OCI-LY7 (cell line): ENCODE measurements at regions not wholly inside any gene's neighbourhood (a gene's known extent, or its start where the extent isn't known, plus 50 kb on each side); places are given as distances from the start of the nearest gene placed in this dataset.

ENCODE experiments used
- BruUV-seq: library from RNA; stranded (reverse); fragments of 400-500 nt; replicated peaks from 2 replicates; lab custom pipeline; 2021; lab: Mats Ljungman, UMichigan
- CTCF ChIA-PET: fragments of 300-600 bp; sonication (Branson Sonifier 250); formaldehyde crosslinking; loops from one replicate; lab custom pipeline; 2022; ENCODE audit warnings: antibody characterized with exemption; ENCODE audit not compliant: unreplicated experiment; lab: Charles Lee
- POLR2A ChIA-PET: fragments of 300-600 bp; sonication (Branson Sonifier 250); formaldehyde crosslinking; loops from one replicate; lab custom pipeline; 2022; ENCODE audit warnings: antibody characterized with exemption; lab: Charles Lee
- DNase-seq: peaks from one replicate; pipeline ENCODE4 v3.0.0-alpha.2; 2015; ENCODE audit warnings: low spot score
- H2AFZ ChIP-seq: fragments of 200-600 bp; sonication (generic), shearing (Covaris generic); 2 replicates; pipeline ENCODE4 v1.6.1; 2014; ENCODE audit warnings: mild to moderate bottlenecking, antibody characterized with exemption, low read length, moderate library complexity
- H3K27ac ChIP-seq: fragments of 200-600 bp; sonication (generic); 2 replicates; pipeline ENCODE4 v1.5.1; 2014; ENCODE audit warnings: mixed run types, low read depth, mild to moderate bottlenecking, moderate library complexity, low read length, inconsistent platforms; ENCODE audit not compliant: poor library complexity, severe bottlenecking
- H3K36me3 ChIP-seq: fragments of 200-600 bp; sonication (generic); 2 replicates; pipeline ENCODE4 v1.6.1; 2014; ENCODE audit warnings: mild to moderate bottlenecking, antibody characterized with exemption, low read length, moderate library complexity, mixed read lengths; ENCODE audit not compliant: insufficient read depth
- H3K4me1 ChIP-seq: fragments of 200-600 bp; sonication (generic); 2 replicates; pipeline ENCODE4 v1.5.1; 2014; ENCODE audit warnings: mild to moderate bottlenecking, low read length; ENCODE audit not compliant: insufficient read depth, poor library complexity, severe bottlenecking
- H3K4me2 ChIP-seq: fragments of 200-600 bp; sonication (generic); 2 replicates; pipeline ENCODE4 v1.6.1; 2014; ENCODE audit warnings: mild to moderate bottlenecking, low read length
- H3K4me3 ChIP-seq: fragments of 200-600 bp; sonication (generic); 2 replicates; pipeline ENCODE4 v1.5.1; 2014; ENCODE audit warnings: mild to moderate bottlenecking, low read depth, low read length; ENCODE audit not compliant: poor library complexity, severe bottlenecking
- H3K79me2 ChIP-seq: fragments of 200-600 bp; sonication (generic); 2 replicates; pipeline ENCODE4 v1.6.1; 2016; ENCODE audit warnings: low read depth, mild to moderate bottlenecking, low read length, moderate library complexity, mixed read lengths; ENCODE audit not compliant: insufficient read depth
- H3K9me2 ChIP-seq: fragments of 200-600 bp; sonication (generic); 2 replicates; pipeline ENCODE4 v1.6.1; 2016; ENCODE audit warnings: mild to moderate bottlenecking, low read length, mixed read lengths; ENCODE audit not compliant: insufficient read depth
- H3K9me3 ChIP-seq: fragments of 200-600 bp; sonication (generic); 2 replicates; pipeline ENCODE4 v1.6.1; 2014; ENCODE audit warnings: mild to moderate bottlenecking, mixed run types, low read length, mixed read lengths
- H4K20me1 ChIP-seq: fragments of 200-600 bp; sonication (generic); 2 replicates; pipeline ENCODE4 v1.6.1; 2014; ENCODE audit warnings: mild to moderate bottlenecking, antibody characterized with exemption, low read length, moderate library complexity, mixed read lengths; ENCODE audit not compliant: insufficient read depth
- CTCF ChIP-seq: fragments of 200-600 bp; sonication (generic); conservative IDR thresholded peaks from 2 replicates; pipeline ENCODE4 v1.5.1; 2014; ENCODE audit warnings: mild to moderate bottlenecking, antibody characterized with exemption, low read length, moderate library complexity, mixed read lengths
- EZH2phosphoT487 ChIP-seq: fragments of 200-600 bp; sonication (generic); IDR thresholded peaks from 2 replicates; pipeline ENCODE4 v1.6.1; 2018; ENCODE audit warnings: low read depth, borderline replicate concordance, mild to moderate bottlenecking, mixed run types, antibody characterized with exemption, low read length, moderate library complexity, mixed read lengths
- intact Hi-C: fragments of 100-400 bp; cut with micrococcal nuclease; formaldehyde crosslinking; loops from one replicate; pipeline ENCODE4 v1.10.0; 2022; ENCODE audit not compliant: unreplicated experiment

GRCh38 chr11:110873975-110874374, 161.7 kb upstream of the ARHGAP20 start:
- Histone ChIP-seq H3K27ac (no peak overlapping the region), H3K4me2 (no peak overlapping the region), H2AFZ (no peak overlapping the region), H3K79me2 (no peaks in the 10 kb centered on the region), H3K36me3 (no peaks in the 10 kb centered on the region), H3K9me2 (no peaks in the 10 kb centered on the region), H3K9me3 (no peaks in the 10 kb centered on the region), H4K20me1 (no peaks in the 10 kb centered on the region), H3K4me1 (no peaks in the 10 kb centered on the region), H3K4me3 (no peak overlapping the region)
- ChIA-PET CTCF (no interaction called here), POLR2A (interaction anchor here (0.8 to 3.5 kb wide), 3 partner anchors 11 to 196 kb away, joined by 3 to 11 read pairs (median 3); no protein-coding TSS in a partner anchor)
- no peak for DNase-seq
- TF ChIP-seq EZH2phosphoT487 (no peak), CTCF (no peak)
- intact Hi-C loops, result no loop called here
- no TSS peak for BruUV-seq

GRCh38 chr11:110870816-110871522, 158.7 kb upstream of the ARHGAP20 start:
- TF ChIP-seq EZH2phosphoT487 (no peak), CTCF (no peak)
- H3K9me3 ChIP-seq, result no peaks in the 10 kb centered on the region
- intact Hi-C loops, result no loop called here
- BruUV-seq, result no TSS peak
- no peak overlapping the region for H3K4me3 ChIP-seq
- no peak overlapping the region for H3K27ac ChIP-seq
- H3K4me2 ChIP-seq, result no peak overlapping the region
- no peaks in the 10 kb centered on the region for H3K4me1 ChIP-seq
- no peaks in the 10 kb centered on the region for H3K9me2 ChIP-seq
- no peak for DNase-seq
- H2AFZ ChIP-seq, result no peak overlapping the region
- no peaks in the 10 kb centered on the region for H3K36me3 ChIP-seq
- no peaks in the 10 kb centered on the region for H3K79me2 ChIP-seq
- ChIA-PET POLR2A (no interaction called here), CTCF (no interaction called here)
- H4K20me1 ChIP-seq, result no peaks in the 10 kb centered on the region

- no peaks in the 10 kb centered on the region for H3K79me2 ChIP-seq
- no peak overlapping the region for H3K27ac ChIP-seq
- no peak overlapping the region for H3K4me3 ChIP-seq
- no peaks in the 10 kb centered on the region for H3K36me3 ChIP-seq
- no peak overlapping the region for H3K4me2 ChIP-seq
- no peak for DNase-seq
- intact Hi-C loops, result no loop called here
- BruUV-seq, result no TSS peak
- H3K9me3 ChIP-seq, result no peaks in the 10 kb centered on the region
- H3K9me2 ChIP-seq, result no peaks in the 10 kb centered on the region
- POLR2A ChIA-PET, result no interaction called here
- H3K4me1 ChIP-seq, result no peaks in the 10 kb centered on the region
- no peak overlapping the region for H2AFZ ChIP-seq
- no peaks in the 10 kb centered on the region for H4K20me1 ChIP-seq
- CTCF ChIA-PET, result no interaction called here
- TF ChIP-seq CTCF, result no peak
Measured at GRCh38 chr11:110867951-110868350, 155.7 kb upstream of the ARHGAP20 start.
